ENCODE measurements at regions not wholly inside any gene's neighbourhood (a gene's known extent, or its start where the extent isn't known, plus 50 kb on each side); places are given as distances from the start of the nearest gene placed in this dataset.

- no peak for DNase-seq
- no peaks in the 10 kb centered on the region for H3K4me1 ChIP-seq
- TF ChIP-seq POLR2AphosphoS5 (IDR thresholded peaks at IDR 0.05) (no peak), CTCF (IDR thresholded peaks at IDR 0.05 in 8 of 11, conservative IDR thresholded peaks at IDR 0.05 in 3 of 11) (no peak), POLR2A (IDR thresholded peaks at IDR 0.05) (no peak)
- peaks cover 0 to 19% (median 8%) of the 10 kb centered on the region in 8 donors for H3K9me3 ChIP-seq
- no peak overlapping the region for H3K27ac ChIP-seq
- no peaks in the 10 kb centered on the region for H3K36me3 ChIP-seq
- no peaks in the 10 kb centered on the region for H3K27me3 ChIP-seq (replicated peaks in 1 of 7)
- intact Hi-C loops (cut with DNase I; ENCODE audit: low total_unique reads) = no loop called here
- no peak overlapping the region for H3K4me3 ChIP-seq
Observed at GRCh38 chr20:55273149-55273548, 732.2 kb downstream of the CBLN4 start.

GRCh38 chr20:55271371-55271770 lies 733.9 kb downstream of the CBLN4 start:
- no peaks in the 10 kb centered on the region for H3K4me1 ChIP-seq
- H3K9me3 ChIP-seq = peaks cover 0 to 14% (median 4%) of the 10 kb centered on the region in 8 donors
- no peak for DNase-seq
- TF ChIP-seq POLR2AphosphoS5 (IDR thresholded peaks at IDR 0.05) = no peak
- no peak for TF ChIP-seq POLR2A (IDR thresholded peaks at IDR 0.05)
- no peak for TF ChIP-seq CTCF (IDR thresholded peaks at IDR 0.05 in 8 of 11, conservative IDR thresholded peaks at IDR 0.05 in 3 of 11)
- 66 to 79% (median 75%) methylated on average over 2 of the region's 2 CpGs for WGBS, 5 donors
- H3K36me3 ChIP-seq = no peaks in the 10 kb centered on the region
- no peak overlapping the region for H3K4me3 ChIP-seq
- intact Hi-C loops (cut with DNase I; ENCODE audit: low total_unique reads) = no loop called here
- no peaks in the 10 kb centered on the region for H3K27me3 ChIP-seq (replicated peaks in 1 of 7)
- H3K27ac ChIP-seq = no peak overlapping the region

GRCh38 chr20:55269913-55270312 lies 735.4 kb downstream of the CBLN4 start:
- DNase-seq = no peak
- H3K9me3 ChIP-seq = peaks cover 0 to 4% (median 1%) of the 10 kb centered on the region in 8 donors
- TF ChIP-seq CTCF (IDR thresholded peaks at IDR 0.05 in 8 of 11, conservative IDR thresholded peaks at IDR 0.05 in 3 of 11) (no peak), POLR2AphosphoS5 (IDR thresholded peaks at IDR 0.05) (no peak), POLR2A (IDR thresholded peaks at IDR 0.05) (no peak)
- H3K27ac ChIP-seq = no peak overlapping the region
- no peaks in the 10 kb centered on the region for H3K4me1 ChIP-seq
- WGBS, 5 donors = 83 to 95% (median 90%) methylated on average over 1 of the region's 1 CpG
- no peaks in the 10 kb centered on the region for H3K27me3 ChIP-seq (replicated peaks in 1 of 7)
- no peak overlapping the region for H3K4me3 ChIP-seq
- intact Hi-C loops (cut with DNase I; ENCODE audit: low total_unique reads) = no loop called here
- no peaks in the 10 kb centered on the region for H3K36me3 ChIP-seq

- TF ChIP-seq POLR2A (IDR thresholded peaks at IDR 0.05) (no peak), POLR2AphosphoS5 (IDR thresholded peaks at IDR 0.05) (no peak), CTCF (IDR thresholded peaks at IDR 0.05 in 8 of 11, conservative IDR thresholded peaks at IDR 0.05 in 3 of 11) (no peak)
- intact Hi-C loops (cut with DNase I; ENCODE audit: low total_unique reads) = no loop called here
- Histone ChIP-seq H3K27me3 (replicated peaks in 1 of 7) (no peaks in the 10 kb centered on the region), H3K4me1 (no peaks in the 10 kb centered on the region), H3K4me3 (no peak overlapping the region), H3K36me3 (no peaks in the 10 kb centered on the region), H3K27ac (no peak overlapping the region), H3K9me3 (peaks cover 0 to 5% (median 0%) of the 10 kb centered on the region in 8 donors)
- 76 to 87% (median 83%) methylated on average over 1 of the region's 1 CpG for WGBS, 5 donors
- DNase-seq = no peak
Observed at GRCh38 chr20:55266361-55266760, 739.0 kb downstream of the CBLN4 start.

All from spleen (tissue), 11 donors.